Muscle of arm (tissue), 1 donor: ENCODE measurements at regions not wholly inside any gene's neighbourhood (a gene's known extent, or its start where the extent isn't known, plus 50 kb on each side); places are given as distances from the start of the nearest gene placed in this dataset.
"Not testable (repeated sequence)": the region's sequence is repeated elsewhere in the genome, so short reads cannot be mapped to it uniquely, and the experiment has no call there.

Source experiments
- DNase-seq: peaks from one replicate; pipeline ENCODE4 v3.0.0-alpha.2; 2013

- not testable (repeated sequence) for DNase-seq
Measured at GRCh38 chr20:53669517-53670313, 76.1 kb upstream of the ZNF217 start.

- no peak for DNase-seq
Measured at GRCh38 chr20:53668992-53669391, 75.4 kb upstream of the ZNF217 start.

- DNase-seq = no peak
Measured at GRCh38 chr20:53666144-53666543, 72.5 kb upstream of the ZNF217 start.

GRCh38 chr20:53664121-53664520, 70.5 kb upstream of the ZNF217 start:
- no peak for DNase-seq

- DNase-seq = not testable (repeated sequence)
Measured at GRCh38 chr20:53663521-53663920, 69.9 kb upstream of the ZNF217 start.

- DNase-seq = no peak
Measured at GRCh38 chr20:53662595-53662994, 69.0 kb upstream of the ZNF217 start.

- DNase-seq = no peak
Measured at GRCh38 chr20:53660947-53661381, 67.3 kb upstream of the ZNF217 start.

- no peak for DNase-seq
Measured at GRCh38 chr20:53660078-53660909, 66.7 kb upstream of the ZNF217 start.

- DNase-seq = no peak
Measured at GRCh38 chr20:53658973-53659372, 65.3 kb upstream of the ZNF217 start.

- no peak for DNase-seq
Measured at GRCh38 chr20:53658322-53658721, 64.7 kb upstream of the ZNF217 start.

GRCh38 chr20:53657732-53658131, 64.1 kb upstream of the ZNF217 start:
- no peak for DNase-seq

- no peak for DNase-seq
Measured at GRCh38 chr20:53657279-53657678, 63.6 kb upstream of the ZNF217 start.

- DNase-seq = no peak
Measured at GRCh38 chr20:53656293-53657202, 62.9 kb upstream of the ZNF217 start.

GRCh38 chr20:53655625-53656292, 62.1 kb upstream of the ZNF217 start:
- DNase-seq = no peak

- DNase-seq = no peak
Measured at GRCh38 chr20:53654932-53655624, 61.4 kb upstream of the ZNF217 start.

GRCh38 chr20:53654521-53654920, 60.9 kb upstream of the ZNF217 start:
- DNase-seq = not testable (repeated sequence)

GRCh38 chr20:53652859-53653517, 59.3 kb upstream of the ZNF217 start:
- DNase-seq = no peak

- no peak for DNase-seq
Measured at GRCh38 chr20:53652090-53652858, 58.6 kb upstream of the ZNF217 start.

GRCh38 chr20:53649493-53649892, 55.9 kb upstream of the ZNF217 start:
- not testable (repeated sequence) for DNase-seq
